Mucosa of descending colon (tissue), 3 donors: ENCODE measurements at regions not wholly inside any gene's neighbourhood (a gene's known extent, or its start where the extent isn't known, plus 50 kb on each side); places are given as distances from the start of the nearest gene placed in this dataset.
A peak's percentile ranks its signal among the peaks of the same experiment; 100 is the strongest.
"Not testable (repeated sequence)": the region's sequence is repeated elsewhere in the genome, so short reads cannot be mapped to it uniquely, and the experiment has no call there.

Experiments
- ATAC-seq: fragments of 200-7000 bp; cut with Tn5 transposase; one replicate; pipeline ENCODE4 v1.9.1; 2020; ENCODE audit warnings: mild to moderate bottlenecking, moderate library complexity
- DNase-seq, 3 donors: peaks; one replicate each; pipeline ENCODE4 v3.0.0-alpha.2; 2020
- H3K36me3 ChIP-seq: fragments of 200-600 bp; one replicate; pipeline ENCODE4 v1.8.0; 2021; ENCODE audit warnings: low read depth, mild to moderate bottlenecking
- H3K4me1 ChIP-seq: fragments of 200-600 bp; one replicate; pipeline ENCODE4 v1.8.0; 2021; ENCODE audit warnings: low read depth, mild to moderate bottlenecking
- H3K4me3 ChIP-seq: fragments of 200-600 bp; one replicate; pipeline ENCODE4 v1.8.0; 2021; ENCODE audit warnings: mild to moderate bottlenecking
- H3K9me3 ChIP-seq: fragments of 200-600 bp; one replicate; pipeline ENCODE4 v1.8.0; 2021; ENCODE audit warnings: mild to moderate bottlenecking
- CTCF ChIP-seq: fragments of 200-600 bp; IDR thresholded peaks from one replicate; pipeline ENCODE4 v1.8.0; 2022; ENCODE audit warnings: antibody characterized with exemption, mild to moderate bottlenecking
- intact Hi-C, 2 donors: fragments of 100-400 bp; cut with DNase I in 1 of 2; cut with micrococcal nuclease in 1 of 2; formaldehyde crosslinking; loops; one replicate each; pipeline versions ENCODE4 v1.11.0 to v1.11.1; 2022; cut with DNase I, micrococcal nuclease
- donor health status: DM: no; HTN: no; CAD: no; lungs with moderate emphysema.
- donor health status: DM: no; HTN: no; CAD: no.
- donor health status: DM: no; HTN: yes; CAD: no.

- intact Hi-C loops, result no loop called here
- Histone ChIP-seq H3K9me3 (peaks cover 3% of the 10 kb centered on the region), H3K4me3 (no peak overlapping the region), H3K36me3 (no peaks in the 10 kb centered on the region), H3K4me1 (no peaks in the 10 kb centered on the region)
- DNase-seq (no peak), ATAC-seq (no peak)
- TF ChIP-seq CTCF, result no peak
Measured at GRCh38 chr1:189125694-189126093, 1352.0 kb downstream of the BRINP3 start.

- peaks cover 4% of the 10 kb centered on the region for H3K9me3 ChIP-seq
- ATAC-seq (no peak), DNase-seq (no peak)
- H3K4me3 ChIP-seq, result no peak overlapping the region
- no peaks in the 10 kb centered on the region for H3K36me3 ChIP-seq
- intact Hi-C loops, result no loop called here
- H3K4me1 ChIP-seq, result no peaks in the 10 kb centered on the region
- no peak for TF ChIP-seq CTCF
Measured at GRCh38 chr1:189131576-189131975, 1346.1 kb downstream of the BRINP3 start.

GRCh38 chr1:189139748-189140147, 1337.9 kb downstream of the BRINP3 start:
- H3K4me1 ChIP-seq, intact Hi-C loops, ATAC-seq, DNase-seq, H3K9me3 ChIP-seq, H3K36me3 ChIP-seq, H3K4me3 ChIP-seq: not testable (repeated sequence)

- intact Hi-C loops, result no loop called here
- Histone ChIP-seq H3K36me3 (no peaks in the 10 kb centered on the region), H3K4me1 (no peaks in the 10 kb centered on the region), H3K4me3 (no peak overlapping the region), H3K9me3 (peaks cover 9% of the 10 kb centered on the region)
- no peak for DNase-seq
- no peak for TF ChIP-seq CTCF
- no peak for ATAC-seq
Measured at GRCh38 chr1:189141056-189141455, 1336.6 kb downstream of the BRINP3 start.

- Histone ChIP-seq H3K4me1 (no peaks in the 10 kb centered on the region), H3K36me3 (no peaks in the 10 kb centered on the region), H3K4me3 (no peak overlapping the region), H3K9me3 (no peaks in the 10 kb centered on the region)
- DNase-seq (no peak), ATAC-seq (peak; percentile 62)
- TF ChIP-seq CTCF, result no peak
- intact Hi-C loops, result no loop called here
Measured at GRCh38 chr1:189149547-189150375, 1327.9 kb downstream of the BRINP3 start.

GRCh38 chr1:189150624-189151023, 1327.0 kb downstream of the BRINP3 start:
- no peaks in the 10 kb centered on the region for H3K36me3 ChIP-seq
- TF ChIP-seq CTCF, result no peak
- ATAC-seq (no peak), DNase-seq (no peak)
- H3K9me3 ChIP-seq, result no peaks in the 10 kb centered on the region
- no peak overlapping the region for H3K4me3 ChIP-seq
- no peaks in the 10 kb centered on the region for H3K4me1 ChIP-seq
- intact Hi-C loops, result no loop called here
